ENCODE measurements at regions not wholly inside any gene's neighbourhood (a gene's known extent, or its start where the extent isn't known, plus 50 kb on each side); places are given as distances from the start of the nearest gene placed in this dataset.
"Not testable (repeated sequence)": the region's sequence is repeated elsewhere in the genome, so short reads cannot be mapped to it uniquely, and the experiment has no call there.

GRCh38 chr14:82759656-82760055, 1226.0 kb upstream of the SEL1L start:
- no peak for DNase-seq

GRCh38 chr14:82766123-82766522, 1232.5 kb upstream of the SEL1L start:
- no peak for DNase-seq

GRCh38 chr14:82766996-82767395, 1233.3 kb upstream of the SEL1L start:
- no peak for DNase-seq

GRCh38 chr14:82776958-82777357, 1243.3 kb upstream of the SEL1L start:
- DNase-seq = no peak

GRCh38 chr14:82778008-82778590, 1244.4 kb upstream of the SEL1L start:
- no peak for DNase-seq

- DNase-seq = no peak
Observed at GRCh38 chr14:82778601-82779000, 1244.9 kb upstream of the SEL1L start.

- no peak for DNase-seq
Observed at GRCh38 chr14:82779301-82779700, 1245.6 kb upstream of the SEL1L start.

GRCh38 chr14:82785756-82786482, 1252.3 kb upstream of the SEL1L start:
- no peak for DNase-seq

GRCh38 chr14:82786483-82786880, 1252.8 kb upstream of the SEL1L start:
- DNase-seq = no peak

- no peak for DNase-seq
Observed at GRCh38 chr14:82796086-82796485, 1262.4 kb upstream of the SEL1L start.

- DNase-seq = no peak
Observed at GRCh38 chr14:82798276-82798675, 1264.6 kb upstream of the SEL1L start.

GRCh38 chr14:82805892-82806825, 1272.5 kb upstream of the SEL1L start:
- no peak for DNase-seq

- DNase-seq = no peak
Observed at GRCh38 chr14:82811246-82811645, 1277.6 kb upstream of the SEL1L start.

- not testable (repeated sequence) for DNase-seq
Observed at GRCh38 chr14:82814339-82814738, 1280.7 kb upstream of the SEL1L start.

- no peak for DNase-seq
Observed at GRCh38 chr14:82830596-82830995, 1296.9 kb upstream of the SEL1L start.

- DNase-seq = no peak
Observed at GRCh38 chr14:82836256-82836950, 1302.8 kb upstream of the SEL1L start.

GRCh38 chr14:82837611-82838140, 1304.0 kb upstream of the SEL1L start:
- DNase-seq = no peak

GRCh38 chr14:82850576-82850975, 1316.9 kb upstream of the SEL1L start:
- no peak for DNase-seq

GRCh38 chr14:82854131-82854530, 1320.5 kb upstream of the SEL1L start:
- DNase-seq = no peak

GRCh38 chr14:82854901-82855300, 1321.2 kb upstream of the SEL1L start:
- DNase-seq = no peak

- DNase-seq = peak; percentile 15
Observed at GRCh38 chr14:82855912-82856391, 1322.3 kb upstream of the SEL1L start.

GRCh38 chr14:82861313-82861712, 1327.7 kb upstream of the SEL1L start:
- DNase-seq = no peak

GRCh38 chr14:82872494-82872893, 1338.8 kb upstream of the SEL1L start:
- no peak for DNase-seq
